ENCODE measurements at regions not wholly inside any gene's neighbourhood (a gene's known extent, or its start where the extent isn't known, plus 50 kb on each side); places are given as distances from the start of the nearest gene placed in this dataset.

GRCh38 chr5:2902186-2902585, 150.7 kb upstream of the IRX2 start:
- TF ChIP-seq CTCF (IDR thresholded peaks at IDR 0.05), result no peak

- TF ChIP-seq CTCF (IDR thresholded peaks at IDR 0.05), result no peak
Measured at GRCh38 chr5:2901511-2901910, 150.0 kb upstream of the IRX2 start.

GRCh38 chr5:2901096-2901495, 149.6 kb upstream of the IRX2 start:
- TF ChIP-seq CTCF (IDR thresholded peaks at IDR 0.05), result no peak

DNA sequence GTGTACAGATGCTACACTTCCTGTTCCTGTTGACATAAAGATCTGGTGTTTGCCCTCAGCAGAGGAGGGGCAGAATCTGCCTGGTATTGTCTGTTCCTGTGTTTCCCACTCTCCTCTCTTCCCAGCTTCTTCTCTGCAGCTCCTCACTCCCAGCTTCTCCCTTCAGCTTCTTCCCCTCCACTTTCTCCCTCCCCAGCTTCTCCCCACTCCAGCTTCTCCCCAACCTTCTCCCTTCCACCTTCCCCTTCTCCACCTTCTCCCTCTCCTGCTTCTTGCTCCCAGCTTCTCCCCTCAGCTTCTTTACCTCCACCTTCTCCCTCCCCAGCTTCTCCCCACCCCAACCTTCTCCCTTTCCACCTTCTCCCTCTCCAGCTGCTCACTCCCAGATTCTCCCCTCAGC, 148.9 kb upstream of the IRX2 start:
- TF ChIP-seq CTCF (IDR thresholded peaks at IDR 0.05), result no peak

GRCh38 chr5:2899311-2899710, 147.8 kb upstream of the IRX2 start:
- TF ChIP-seq CTCF (IDR thresholded peaks at IDR 0.05), result no peak

DNA sequence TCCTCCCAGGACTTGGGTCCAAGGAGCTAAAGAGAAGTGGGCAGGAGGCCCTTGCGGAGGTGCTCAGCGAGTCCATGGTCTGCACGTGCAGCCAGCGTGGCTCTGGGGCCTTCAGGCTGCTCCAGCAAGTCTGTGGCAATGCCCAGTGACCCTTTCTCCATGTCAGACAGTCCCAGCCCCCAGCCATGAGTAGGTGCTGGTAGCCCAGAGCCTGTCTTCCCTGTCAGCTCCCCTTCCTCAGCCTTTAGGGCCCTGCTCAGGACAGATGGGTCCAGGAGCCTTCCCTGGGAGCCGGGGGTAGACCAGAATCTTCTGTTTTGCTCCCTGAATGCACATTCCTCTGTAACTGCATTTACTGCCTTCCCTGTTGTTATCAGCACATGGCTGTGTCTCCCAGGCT, 147.2 kb upstream of the IRX2 start:
- no peak for TF ChIP-seq CTCF (IDR thresholded peaks at IDR 0.05)

DNA sequence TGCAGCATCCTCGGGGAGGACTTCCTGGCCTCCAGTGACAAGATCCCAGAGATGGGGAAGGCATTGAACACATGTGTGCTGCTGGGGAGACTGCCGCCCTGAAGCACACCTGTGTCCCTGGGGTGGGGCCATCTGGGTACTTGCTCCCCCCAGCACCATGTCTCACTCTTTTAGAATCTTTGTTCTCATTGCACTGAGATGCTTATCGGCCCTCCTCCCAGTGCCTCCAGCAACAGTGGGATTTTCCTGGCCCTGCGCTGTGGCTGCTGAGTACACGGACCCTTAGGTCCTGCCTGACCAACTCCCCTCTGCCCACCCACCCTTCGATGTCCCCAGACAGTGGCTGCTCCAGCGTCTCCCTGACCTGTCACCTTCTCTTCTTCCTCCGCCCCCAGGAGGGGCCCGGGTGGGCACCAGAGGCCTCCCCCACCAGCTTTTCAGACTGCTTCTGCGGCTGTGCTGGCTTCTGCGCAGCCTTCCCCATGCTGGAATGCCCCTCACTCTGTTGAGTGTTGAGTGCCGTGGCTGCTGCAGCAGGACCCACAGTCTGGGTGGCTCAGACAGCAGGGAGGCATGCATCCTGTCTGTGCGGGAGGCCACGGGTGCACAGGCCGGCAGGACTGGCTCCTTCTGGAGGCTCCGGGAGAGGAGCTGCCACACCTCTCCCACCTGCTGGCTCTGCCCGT, 145.9 kb upstream of the IRX2 start:
- TF ChIP-seq CTCF (IDR thresholded peaks at IDR 0.05), result no peak

Measured in LNCAP (cell line).